HCT116 (cell line): ENCODE measurements at regions not wholly inside any gene's neighbourhood (a gene's known extent, or its start where the extent isn't known, plus 50 kb on each side); places are given as distances from the start of the nearest gene placed in this dataset.

Experiments
- ATAC-seq: fragments of 200-7000 bp; cut with Tn5 transposase; 2 replicates; pipeline ENCODE4 v1.9.1; 2020; ENCODE audit warnings: mild to moderate bottlenecking, moderate library complexity
- BruUV-seq: library from RNA; stranded (reverse); fragments of 400-500 nt; replicated peaks from 2 replicates; lab custom pipeline; 2021; lab: Mats Ljungman, UMichigan
- CTCF ChIA-PET: fragments of 300-600 bp; sonication (Branson Sonifier 250); formaldehyde crosslinking; loops from one replicate; lab custom pipeline; 2021; ENCODE audit warnings: antibody characterized with exemption; lab: Charles Lee
- POLR2A ChIA-PET: fragments of 300-600, 350-600 bp; sonication (Branson Sonifier 250); formaldehyde crosslinking; loops from one replicate; lab custom pipeline; 2021; ENCODE audit warnings: antibody characterized with exemption; lab: Charles Lee
- RAD21 ChIA-PET, 2 experiments: fragments of 300-600 bp; sonication (Branson Sonifier 250); formaldehyde crosslinking; loops; one replicate each; lab custom pipeline; 2023; ENCODE audit warnings: low total read pairs in 2 of 2; ENCODE audit not compliant: uncharacterized antibody in 2 of 2, unreplicated experiment in 2 of 2, low non-redundant PET in 1 of 2; lab: Charles Lee
- DNase-seq: peaks from one replicate; pipeline ENCODE4 v3.0.0-alpha.2; 2010; ENCODE audit warnings: low read depth, low spot score
- H2AFZ ChIP-seq: fragments of 200-600 bp; shearing (Covaris generic), sonication (generic); 2 replicates; pipeline ENCODE4 v1.6.1; 2017; ENCODE audit warnings: low read depth, mixed run types, mixed read lengths, antibody characterized with exemption, low read length; ENCODE audit not compliant: poor library complexity, severe bottlenecking
- H3K27ac ChIP-seq: 2 replicates; pipeline ENCODE4 v1.5.1; 2012; ENCODE audit warnings: low read depth, low read length
- H3K27me3 ChIP-seq: fragments of 200-600 bp; sonication (generic); 2 replicates; pipeline ENCODE4 v1.6.1; 2016; ENCODE audit warnings: mixed run types, low read length, mixed read lengths; ENCODE audit not compliant: insufficient read depth
- H3K36me3 ChIP-seq, 2 experiments: fragments of 200-500 bp in 1 of 2; fragments of 200-600 bp in 1 of 2; sonication (Bioruptor generic) in 1 of 2; sonication (generic) in 1 of 2; 2 replicates each; pipeline versions ENCODE4 v1.5.1 to v1.6.1; 2014 to 2016; ENCODE audit warnings: low read length in 2 of 2, inconsistent platforms in 1 of 2, mixed read lengths in 1 of 2, mixed run types in 1 of 2; ENCODE audit not compliant: insufficient read depth in 2 of 2, control insufficient read depth in 1 of 2
- H3K4me1 ChIP-seq, 2 experiments: fragments of 200-600 bp in 1 of 2; sonication (generic) in 1 of 2; 2 replicates each; pipeline versions ENCODE4 v1.5.1 to v1.6.1; 2012 to 2017; ENCODE audit warnings: low read length in 2 of 2, inconsistent platforms in 1 of 2, mild to moderate bottlenecking in 1 of 2, mixed read lengths in 1 of 2, mixed run types in 1 of 2, moderate library complexity in 1 of 2; ENCODE audit not compliant: insufficient read depth in 2 of 2, control insufficient read depth in 1 of 2
- H3K4me2 ChIP-seq: fragments of 200-600 bp; sonication (generic); 2 replicates; pipeline ENCODE4 v1.6.1; 2017; ENCODE audit warnings: mixed run types, low read length, mixed read lengths
- H3K4me3 ChIP-seq, 2 experiments: fragments of 200-600 bp in 1 of 2; sonication (generic) in 1 of 2; replicated peaks in 1 of 2; 2 replicates each; pipeline ENCODE4 v1.5.1; 2011 to 2016; ENCODE audit warnings: low read length in 2 of 2, control low read depth in 1 of 2, low read depth in 1 of 2, mild to moderate bottlenecking in 1 of 2, mixed read lengths in 1 of 2, mixed run types in 1 of 2
- H3K79me2 ChIP-seq: fragments of 200-600 bp; sonication (generic); 2 replicates; pipeline ENCODE4 v1.6.1; 2017; ENCODE audit warnings: mild to moderate bottlenecking, mixed run types, low read length, moderate library complexity, mixed read lengths; ENCODE audit not compliant: insufficient read depth
- H3K9ac ChIP-seq: fragments of 200-600 bp; sonication (generic); 2 replicates; pipeline ENCODE4 v1.6.1; 2016; ENCODE audit warnings: low read length, mixed read lengths
- H3K9me2 ChIP-seq: fragments of 200-600 bp; sonication (generic), shearing (Covaris generic); 2 replicates; pipeline ENCODE4 v1.6.1; 2017; ENCODE audit warnings: mixed run types, mild to moderate bottlenecking, moderate library complexity; ENCODE audit not compliant: insufficient read depth
- H3K9me3 ChIP-seq, 2 experiments: fragments of 200-500 bp in 1 of 2; fragments of 200-600 bp in 1 of 2; sonication (Bioruptor generic) in 1 of 2; sonication (generic) in 1 of 2; 2 replicates each; pipeline ENCODE4 v1.6.1; 2014 to 2017; ENCODE audit warnings: low read length in 2 of 2, mixed read lengths in 2 of 2, inconsistent platforms in 1 of 2, low read depth in 1 of 2, mild to moderate bottlenecking in 1 of 2, mixed run types in 1 of 2, moderate library complexity in 1 of 2; ENCODE audit not compliant: control insufficient read depth in 1 of 2, insufficient read depth in 1 of 2
- H4K20me1 ChIP-seq: fragments of 200-600 bp; sonication (generic), shearing (Covaris generic); 2 replicates; pipeline ENCODE4 v1.6.1; 2017; ENCODE audit warnings: mixed run types, mild to moderate bottlenecking, moderate library complexity; ENCODE audit not compliant: insufficient read depth
- CBX3 ChIP-seq: IDR thresholded peaks from 2 replicates; pipeline ENCODE4 v1.6.1; 2012; ENCODE audit warnings: low read depth
- EGR1 ChIP-seq: IDR thresholded peaks from 2 replicates; pipeline ENCODE4 v1.6.1; 2012; ENCODE audit warnings: low read depth
- RAD21 ChIP-seq: IDR thresholded peaks from 2 replicates; pipeline ENCODE4 v1.6.1; 2012; ENCODE audit warnings: low read depth, mild to moderate bottlenecking
- TCF7L2 ChIP-seq: IDR thresholded peaks from 2 replicates; pipeline ENCODE4 v1.7.0; 2011; ENCODE audit warnings: borderline replicate concordance, inconsistent platforms; ENCODE audit not compliant: insufficient read depth, insufficient read length; ENCODE audit errors: extremely low read depth
- intact Hi-C: fragments of 100-400 bp; cut with micrococcal nuclease; formaldehyde crosslinking; loops from 2 replicates; pipeline ENCODE4 v1.10.0; 2022
- TF ChIP-seq, protein P1 (sequence below): IDR thresholded peaks from 2 replicates; pipeline ENCODE4 v1.6.1; 2012
- TF ChIP-seq, protein P2 (sequence below): IDR thresholded peaks from 2 replicates; pipeline ENCODE4 v1.6.1; 2012; ENCODE audit warnings: low read depth
- TF ChIP-seq, protein P3 (sequence below), 3 experiments: fragments of 200-600 bp in 1 of 3; sonication (generic) in 1 of 3; IDR thresholded peaks in 2 of 3; conservative IDR thresholded peaks in 1 of 3; 2 replicates each; pipeline ENCODE4 v1.5.1; 2012 to 2017; ENCODE audit warnings: low read depth in 2 of 3, low read length in 2 of 3, antibody characterized with exemption in 1 of 3, borderline replicate concordance in 1 of 3, control low read depth in 1 of 3, mild to moderate bottlenecking in 1 of 3, mixed read lengths in 1 of 3, mixed run types in 1 of 3, moderate library complexity in 1 of 3; ENCODE audit not compliant: insufficient read depth in 1 of 3

DNA sequence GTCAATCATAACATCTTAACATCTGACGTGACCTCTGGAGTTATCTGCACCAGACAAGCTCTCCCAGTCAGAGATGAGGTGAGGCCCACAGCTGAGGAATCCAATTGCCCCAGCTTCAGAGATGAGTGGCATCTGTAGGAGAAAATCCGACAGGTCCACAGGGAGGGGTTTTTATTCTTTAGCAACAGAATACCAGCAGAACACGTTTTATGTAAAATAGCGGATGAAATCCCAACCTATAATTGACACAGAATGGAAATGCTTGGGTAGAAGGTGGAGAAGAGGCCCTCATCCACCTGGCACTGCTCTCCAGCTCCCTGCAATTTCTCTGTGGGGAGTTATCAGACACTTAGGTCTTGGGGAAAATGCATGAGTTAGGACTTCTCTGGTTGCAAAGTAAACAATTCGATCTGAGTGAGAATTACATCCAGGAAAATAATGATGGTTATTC, 144.2 kb upstream of the NRP1 start:
- TF ChIP-seq EGR1, result no peak
- no peak for TF ChIP-seq CBX3
- TF ChIP-seq, protein P1, sequence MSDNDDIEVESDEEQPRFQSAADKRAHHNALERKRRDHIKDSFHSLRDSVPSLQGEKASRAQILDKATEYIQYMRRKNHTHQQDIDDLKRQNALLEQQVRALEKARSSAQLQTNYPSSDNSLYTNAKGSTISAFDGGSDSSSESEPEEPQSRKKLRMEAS, result no peak
- TF ChIP-seq, protein P2, sequence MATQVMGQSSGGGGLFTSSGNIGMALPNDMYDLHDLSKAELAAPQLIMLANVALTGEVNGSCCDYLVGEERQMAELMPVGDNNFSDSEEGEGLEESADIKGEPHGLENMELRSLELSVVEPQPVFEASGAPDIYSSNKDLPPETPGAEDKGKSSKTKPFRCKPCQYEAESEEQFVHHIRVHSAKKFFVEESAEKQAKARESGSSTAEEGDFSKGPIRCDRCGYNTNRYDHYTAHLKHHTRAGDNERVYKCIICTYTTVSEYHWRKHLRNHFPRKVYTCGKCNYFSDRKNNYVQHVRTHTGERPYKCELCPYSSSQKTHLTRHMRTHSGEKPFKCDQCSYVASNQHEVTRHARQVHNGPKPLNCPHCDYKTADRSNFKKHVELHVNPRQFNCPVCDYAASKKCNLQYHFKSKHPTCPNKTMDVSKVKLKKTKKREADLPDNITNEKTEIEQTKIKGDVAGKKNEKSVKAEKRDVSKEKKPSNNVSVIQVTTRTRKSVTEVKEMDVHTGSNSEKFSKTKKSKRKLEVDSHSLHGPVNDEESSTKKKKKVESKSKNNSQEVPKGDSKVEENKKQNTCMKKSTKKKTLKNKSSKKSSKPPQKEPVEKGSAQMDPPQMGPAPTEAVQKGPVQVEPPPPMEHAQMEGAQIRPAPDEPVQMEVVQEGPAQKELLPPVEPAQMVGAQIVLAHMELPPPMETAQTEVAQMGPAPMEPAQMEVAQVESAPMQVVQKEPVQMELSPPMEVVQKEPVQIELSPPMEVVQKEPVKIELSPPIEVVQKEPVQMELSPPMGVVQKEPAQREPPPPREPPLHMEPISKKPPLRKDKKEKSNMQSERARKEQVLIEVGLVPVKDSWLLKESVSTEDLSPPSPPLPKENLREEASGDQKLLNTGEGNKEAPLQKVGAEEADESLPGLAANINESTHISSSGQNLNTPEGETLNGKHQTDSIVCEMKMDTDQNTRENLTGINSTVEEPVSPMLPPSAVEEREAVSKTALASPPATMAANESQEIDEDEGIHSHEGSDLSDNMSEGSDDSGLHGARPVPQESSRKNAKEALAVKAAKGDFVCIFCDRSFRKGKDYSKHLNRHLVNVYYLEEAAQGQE, result no peak
- no peak for TF ChIP-seq TCF7L2
- TF ChIP-seq, protein P3, sequence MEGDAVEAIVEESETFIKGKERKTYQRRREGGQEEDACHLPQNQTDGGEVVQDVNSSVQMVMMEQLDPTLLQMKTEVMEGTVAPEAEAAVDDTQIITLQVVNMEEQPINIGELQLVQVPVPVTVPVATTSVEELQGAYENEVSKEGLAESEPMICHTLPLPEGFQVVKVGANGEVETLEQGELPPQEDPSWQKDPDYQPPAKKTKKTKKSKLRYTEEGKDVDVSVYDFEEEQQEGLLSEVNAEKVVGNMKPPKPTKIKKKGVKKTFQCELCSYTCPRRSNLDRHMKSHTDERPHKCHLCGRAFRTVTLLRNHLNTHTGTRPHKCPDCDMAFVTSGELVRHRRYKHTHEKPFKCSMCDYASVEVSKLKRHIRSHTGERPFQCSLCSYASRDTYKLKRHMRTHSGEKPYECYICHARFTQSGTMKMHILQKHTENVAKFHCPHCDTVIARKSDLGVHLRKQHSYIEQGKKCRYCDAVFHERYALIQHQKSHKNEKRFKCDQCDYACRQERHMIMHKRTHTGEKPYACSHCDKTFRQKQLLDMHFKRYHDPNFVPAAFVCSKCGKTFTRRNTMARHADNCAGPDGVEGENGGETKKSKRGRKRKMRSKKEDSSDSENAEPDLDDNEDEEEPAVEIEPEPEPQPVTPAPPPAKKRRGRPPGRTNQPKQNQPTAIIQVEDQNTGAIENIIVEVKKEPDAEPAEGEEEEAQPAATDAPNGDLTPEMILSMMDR (IDR thresholded peaks at IDR 0.05 in 2 of 3, conservative IDR thresholded peaks at IDR 0.05 in 1 of 3; ENCODE audit: borderline replicate concordance in 1 of 3, insufficient read depth in 1 of 3, low read depth in 2 of 3, low read length in 2 of 3), result no peak
- TF ChIP-seq RAD21, result no peak
- TF ChIP-seq, all 23 proteins: peak for 0
- intact Hi-C loops, result no loop called here
- no peak overlapping the region for H2AFZ ChIP-seq
- ChIA-PET RAD21 (no interaction called here), POLR2A (no interaction called here), CTCF (no interaction called here)
- H3K4me1 ChIP-seq, result no peaks in the 10 kb centered on the region
- no peaks in the 10 kb centered on the region for H3K9me3 ChIP-seq
- no peak overlapping the region for H3K9ac ChIP-seq
- no peak overlapping the region for H3K4me2 ChIP-seq
- H3K4me3 ChIP-seq, result no peak overlapping the region
- H3K9me2 ChIP-seq, result no peaks in the 10 kb centered on the region
- H3K36me3 ChIP-seq, result no peaks in the 10 kb centered on the region
- H3K27ac ChIP-seq, result no peak overlapping the region
- no peaks in the 10 kb centered on the region for H3K27me3 ChIP-seq
- ATAC-seq (no peak), DNase-seq (no peak)
- no TSS peak for BruUV-seq
- H3K79me2 ChIP-seq, result no peaks in the 10 kb centered on the region
- H4K20me1 ChIP-seq, result no peaks in the 10 kb centered on the region
